Gastroesophageal sphincter (tissue), 3 donors: ENCODE measurements at regions not wholly inside any gene's neighbourhood (a gene's known extent, or its start where the extent isn't known, plus 50 kb on each side); places are given as distances from the start of the nearest gene placed in this dataset.

Experiments used
- CTCF ChIP-seq, 4 experiments: fragments of 200-600 bp in 2 of 4; fragments of 450-650 bp in 2 of 4; sonication (generic) in 1 of 4; IDR thresholded peaks; one replicate each; pipeline ENCODE4 v1.5.1; 2017 to 2019; ENCODE audit warnings: antibody characterized with exemption in 4 of 4, mild to moderate bottlenecking in 2 of 4, moderate library complexity in 2 of 4
- POLR2A ChIP-seq, 2 donors: fragments of 450-650 bp; IDR thresholded peaks; one replicate each; pipeline ENCODE4 v1.6.1; 2017; ENCODE audit warnings: antibody characterized with exemption in 2 of 2, mild to moderate bottlenecking in 2 of 2, moderate library complexity in 1 of 2
- POLR2AphosphoS5 ChIP-seq: sonication (generic); formaldehyde crosslinking; IDR thresholded peaks from one replicate; pipeline ENCODE4 v1.6.1; 2017; ENCODE audit warnings: antibody characterized with exemption

- no peak for TF ChIP-seq POLR2AphosphoS5
- no peak for TF ChIP-seq POLR2A (IDR thresholded peaks at IDR 0.05)
- no peak for TF ChIP-seq CTCF (IDR thresholded peaks at IDR 0.05)
Observed at GRCh38 chr3:66931291-66931690, 66.8 kb upstream of the KBTBD8 start.
